PC-9 (cell line): ENCODE measurements at regions not wholly inside any gene's neighbourhood (a gene's known extent, or its start where the extent isn't known, plus 50 kb on each side); places are given as distances from the start of the nearest gene placed in this dataset.
"Not testable (repeated sequence)": the region's sequence is repeated elsewhere in the genome, so short reads cannot be mapped to it uniquely, and the experiment has no call there.

ENCODE experiments used
- BruUV-seq: library from RNA; stranded (reverse); fragments of 400-500 nt; replicated peaks from 2 replicates; lab custom pipeline; 2021; lab: Mats Ljungman, UMichigan
- CTCF ChIA-PET: fragments of 300-600 bp; sonication (Branson Sonifier 250); formaldehyde crosslinking; loops from one replicate; lab custom pipeline; 2022; ENCODE audit warnings: antibody characterized with exemption; lab: Charles Lee
- POLR2A ChIA-PET: fragments of 300-600 bp; sonication (Branson Sonifier 250); formaldehyde crosslinking; loops from one replicate; lab custom pipeline; 2022; ENCODE audit warnings: antibody characterized with exemption; ENCODE audit not compliant: unreplicated experiment; lab: Charles Lee
- DNase-seq, 2 experiments: peaks; one replicate each; pipeline versions ENCODE4 v3.0.0 to v3.0.0-alpha.2; 2015 to 2022; ENCODE audit warnings: mixed read lengths in 1 of 2
- H2AFZ ChIP-seq: fragments of 200-600 bp; sonication (generic); 2 replicates; pipeline ENCODE4 v1.8.1; 2017; ENCODE audit warnings: antibody characterized with exemption
- H3F3A ChIP-seq: fragments of 200-600 bp; sonication (generic); 2 replicates; pipeline ENCODE4 v1.8.1; 2017; ENCODE audit warnings: antibody characterized with exemption, mild to moderate bottlenecking, low read depth; ENCODE audit not compliant: insufficient read depth
- H3K27ac ChIP-seq: fragments of 200-600 bp; sonication (generic); 2 replicates; pipeline ENCODE4 v1.6.1; 2016; ENCODE audit warnings: mixed run types
- H3K27me3 ChIP-seq: fragments of 200-600 bp; sonication (generic); 2 replicates; pipeline ENCODE4 v1.6.1; 2016; ENCODE audit warnings: low read depth, mixed run types; ENCODE audit not compliant: insufficient read depth
- H3K36me3 ChIP-seq: fragments of 200-600 bp; sonication (generic); 2 replicates; pipeline ENCODE4 v1.6.1; 2016; ENCODE audit warnings: low read depth, mixed run types
- H3K4me1 ChIP-seq: fragments of 200-600 bp; sonication (generic); replicated peaks from 2 replicates; pipeline ENCODE4 v1.6.1; 2016; ENCODE audit warnings: mixed run types; ENCODE audit not compliant: insufficient read depth
- H3K4me2 ChIP-seq: fragments of 200-600 bp; sonication (generic); 2 replicates; pipeline ENCODE4 v1.6.1; 2017; ENCODE audit warnings: mixed run types
- H3K4me3 ChIP-seq: fragments of 200-600 bp; sonication (generic); 2 replicates; pipeline ENCODE4 v1.6.1; 2016; ENCODE audit warnings: mixed run types
- H3K79me2 ChIP-seq: fragments of 200-600 bp; sonication (generic); 2 replicates; pipeline ENCODE4 v1.6.1; 2017; ENCODE audit warnings: low read depth, mixed run types
- H3K9me2 ChIP-seq: fragments of 200-600 bp; sonication (generic); 2 replicates; pipeline ENCODE4 v1.8.1; 2017; ENCODE audit warnings: mild to moderate bottlenecking; ENCODE audit not compliant: insufficient read depth
- H3K9me3 ChIP-seq: fragments of 200-600 bp; sonication (generic); 2 replicates; pipeline ENCODE4 v1.8.1; 2016; ENCODE audit warnings: low read depth; ENCODE audit not compliant: insufficient read depth
- H4K20me1 ChIP-seq: fragments of 200-600 bp; sonication (generic); 2 replicates; pipeline ENCODE4 v1.8.1; 2017; ENCODE audit not compliant: insufficient read depth
- CTCF ChIP-seq: fragments of 200-600 bp; sonication (generic); conservative IDR thresholded peaks from 2 replicates; pipeline ENCODE4 v1.6.1; 2017; ENCODE audit warnings: mixed run types, antibody characterized with exemption, mild to moderate bottlenecking, moderate library complexity
- EZH2 ChIP-seq: fragments of 200-600 bp; sonication (generic); IDR thresholded peaks from 2 replicates; pipeline ENCODE4 v1.8.0; 2017; ENCODE audit warnings: antibody characterized with exemption, low read depth
- intact Hi-C: fragments of 100-400 bp; cut with micrococcal nuclease; formaldehyde crosslinking; loops from one replicate; pipeline ENCODE4 v1.10.0; 2022; ENCODE audit not compliant: unreplicated experiment

DNA sequence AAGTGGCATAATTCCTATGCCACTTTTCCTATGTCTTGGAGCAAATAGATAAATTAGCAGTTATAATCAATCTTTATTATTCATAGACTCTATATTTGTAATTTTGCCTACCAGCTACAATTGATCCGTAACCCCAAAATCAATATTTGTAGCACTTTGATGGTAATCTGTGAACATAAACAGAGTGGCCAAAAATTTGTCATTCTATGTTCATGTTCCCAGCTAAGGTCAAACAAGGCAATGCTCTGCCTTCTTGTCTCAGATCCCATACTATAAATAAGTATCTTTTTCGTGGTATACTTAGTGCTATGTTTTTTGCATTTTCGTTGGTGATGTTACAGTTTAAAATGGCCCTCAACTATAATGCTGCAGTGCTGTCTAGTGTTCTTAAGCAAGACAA lies 228.5 kb downstream of the FZD1 start:
- no peaks in the 10 kb centered on the region for H3F3A ChIP-seq
- H2AFZ ChIP-seq: no peak overlapping the region
- intact Hi-C loops: no loop called here
- H3K27ac ChIP-seq: no peak overlapping the region
- ChIA-PET CTCF (no interaction called here), POLR2A (no interaction called here)
- H3K79me2 ChIP-seq: no peaks in the 10 kb centered on the region
- H3K27me3 ChIP-seq: no peaks in the 10 kb centered on the region
- H3K9me2 ChIP-seq: no peaks in the 10 kb centered on the region
- TF ChIP-seq CTCF: no peak
- no peak for DNase-seq
- H3K4me2 ChIP-seq: no peak overlapping the region
- no peaks in the 10 kb centered on the region for H4K20me1 ChIP-seq
- no peaks in the 10 kb centered on the region for H3K36me3 ChIP-seq
- no peaks in the 10 kb centered on the region for H3K4me1 ChIP-seq
- H3K4me3 ChIP-seq: no peak overlapping the region
- no peaks in the 10 kb centered on the region for H3K9me3 ChIP-seq
- no TSS peak for BruUV-seq

GRCh38 chr7:91494450-91494849 lies 230.2 kb downstream of the FZD1 start:
- H3K27me3 ChIP-seq: no peaks in the 10 kb centered on the region
- no peak overlapping the region for H3K4me3 ChIP-seq
- DNase-seq: no peak
- no peaks in the 10 kb centered on the region for H3F3A ChIP-seq
- ChIA-PET POLR2A (no interaction called here), CTCF (no interaction called here)
- TF ChIP-seq CTCF: no peak
- no peak for TF ChIP-seq EZH2
- H3K27ac ChIP-seq: no peak overlapping the region
- intact Hi-C loops: no loop called here
- H3K4me2 ChIP-seq: no peak overlapping the region
- no peaks in the 10 kb centered on the region for H3K4me1 ChIP-seq
- no TSS peak for BruUV-seq
- no peaks in the 10 kb centered on the region for H3K79me2 ChIP-seq
- no peaks in the 10 kb centered on the region for H4K20me1 ChIP-seq
- H2AFZ ChIP-seq: no peak overlapping the region
- H3K9me2 ChIP-seq: no peaks in the 10 kb centered on the region
- H3K9me3 ChIP-seq: no peaks in the 10 kb centered on the region
- no peaks in the 10 kb centered on the region for H3K36me3 ChIP-seq

DNA sequence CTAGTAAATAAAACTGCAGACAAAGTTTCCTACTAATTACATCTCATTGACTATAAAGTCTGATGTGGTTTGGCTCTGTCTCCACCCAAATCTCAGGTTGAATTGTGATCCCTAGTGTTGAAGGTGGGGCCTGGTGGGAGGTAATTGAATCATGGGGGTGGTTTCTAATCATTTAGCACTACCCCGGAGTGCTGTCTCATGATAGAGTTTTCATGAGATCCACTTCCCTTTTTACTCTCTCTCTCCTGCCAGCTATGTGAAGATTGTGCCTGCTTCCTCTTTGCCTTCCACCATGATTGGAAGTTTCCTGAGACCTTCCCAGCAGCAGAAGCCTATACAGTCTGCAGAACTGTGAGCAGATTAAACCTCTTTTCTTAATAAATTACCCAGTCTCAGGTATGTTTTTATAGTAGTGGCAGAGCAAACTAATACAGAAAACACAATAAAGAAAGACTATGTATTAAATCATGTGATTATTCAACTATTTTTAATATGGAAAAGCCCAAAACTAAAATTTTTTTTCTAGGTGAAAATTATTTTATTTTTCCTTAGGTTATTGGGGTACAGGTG lies 232.1 kb downstream of the FZD1 start:
- intact Hi-C loops: no loop called here
- no peaks in the 10 kb centered on the region for H3K9me2 ChIP-seq
- BruUV-seq: no TSS peak
- no peaks in the 10 kb centered on the region for H3K36me3 ChIP-seq
- H3K4me2 ChIP-seq: no peak overlapping the region
- H3K4me1 ChIP-seq: no peaks in the 10 kb centered on the region
- no peaks in the 10 kb centered on the region for H3K9me3 ChIP-seq
- DNase-seq: no peak
- TF ChIP-seq EZH2 (no peak), CTCF (no peak)
- H3K27me3 ChIP-seq: no peaks in the 10 kb centered on the region
- H3K79me2 ChIP-seq: no peaks in the 10 kb centered on the region
- H2AFZ ChIP-seq: no peak overlapping the region
- CTCF ChIA-PET: no interaction called here
- no peaks in the 10 kb centered on the region for H3F3A ChIP-seq
- H3K4me3 ChIP-seq: no peak overlapping the region
- POLR2A ChIA-PET: no interaction called here
- no peak overlapping the region for H3K27ac ChIP-seq
- H4K20me1 ChIP-seq: no peaks in the 10 kb centered on the region

DNA sequence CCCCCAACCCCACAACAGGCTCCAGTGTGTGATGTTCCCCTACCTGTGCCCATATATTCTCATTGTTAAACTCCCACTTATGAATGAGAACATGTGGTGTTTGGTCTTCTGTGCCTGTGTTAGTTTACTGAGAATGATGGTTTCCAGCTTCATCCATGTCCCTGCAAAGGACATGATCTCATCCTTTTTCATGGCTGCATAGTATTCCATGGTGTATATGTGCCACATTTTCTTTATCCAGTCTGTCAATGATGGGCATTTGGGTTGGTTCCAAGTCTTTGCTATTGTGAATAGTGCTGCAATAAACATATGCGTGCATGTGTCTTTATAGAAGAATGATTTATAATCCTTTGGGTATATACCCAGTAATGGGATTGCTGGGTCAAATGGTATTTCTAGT lies 233.0 kb downstream of the FZD1 start:
- H3K9me3 ChIP-seq, intact Hi-C loops, H3K27me3 ChIP-seq, DNase-seq, H3K4me2 ChIP-seq, H4K20me1 ChIP-seq, POLR2A ChIA-PET, H2AFZ ChIP-seq, H3F3A ChIP-seq, H3K36me3 ChIP-seq, CTCF ChIA-PET, BruUV-seq, H3K4me3 ChIP-seq, H3K4me1 ChIP-seq, H3K79me2 ChIP-seq, H3K9me2 ChIP-seq, H3K27ac ChIP-seq: not testable (repeated sequence)
